Spinal cord (tissue), 9 donors: ENCODE measurements at regions not wholly inside any gene's neighbourhood (a gene's known extent, or its start where the extent isn't known, plus 50 kb on each side); places are given as distances from the start of the nearest gene placed in this dataset.

ENCODE experiments used
- DNase-seq, 6 donors: peaks; one replicate each; pipeline versions ENCODE4 v3.0.0 to v3.0.0-alpha.2; 2013 to 2015; ENCODE audit warnings: low spot score in 6 of 6, low read depth in 4 of 6
- H3K27ac ChIP-seq: one replicate; pipeline ENCODE4 v1.5.1; 2013; ENCODE audit warnings: low read depth, low read length, control low read depth
- H3K27me3 ChIP-seq: one replicate; pipeline ENCODE4 v1.6.1; 2013; ENCODE audit warnings: low read length; ENCODE audit not compliant: control insufficient read depth, insufficient read depth
- H3K36me3 ChIP-seq: one replicate; pipeline ENCODE4 v1.6.1; 2013; ENCODE audit warnings: low read length; ENCODE audit not compliant: control insufficient read depth, insufficient read depth
- H3K4me1 ChIP-seq: one replicate; pipeline ENCODE4 v1.6.1; 2013; ENCODE audit warnings: low read length; ENCODE audit not compliant: control insufficient read depth, insufficient read depth
- H3K4me3 ChIP-seq: one replicate; pipeline ENCODE4 v1.5.1; 2013; ENCODE audit warnings: low read depth, low read length, control low read depth
- H3K9me3 ChIP-seq: one replicate; pipeline ENCODE4 v1.6.1; 2013; ENCODE audit warnings: low read length; ENCODE audit not compliant: control insufficient read depth, insufficient read depth
- WGBS: methylation state at CpG from one replicate; pipeline ENCODE4 v1.1.5; 2013; ENCODE audit warnings: missing lambda C conversion rate; ENCODE audit not compliant: insufficient coverage; 5-methylcytosine and 5-hydroxymethylcytosine counted together
- donor health status: healthy.

- 83% methylated on average over 2 of the region's 3 CpGs for WGBS
- H3K27ac ChIP-seq = no peak overlapping the region
- no peaks in the 10 kb centered on the region for H3K27me3 ChIP-seq
- DNase-seq = no peak
- no peak overlapping the region for H3K4me3 ChIP-seq
- H3K9me3 ChIP-seq = no peaks in the 10 kb centered on the region
- H3K36me3 ChIP-seq = no peaks in the 10 kb centered on the region
- peaks cover 4% of the 10 kb centered on the region for H3K4me1 ChIP-seq
These were observed 355.8 kb upstream of the BOD1L1 start for GRCh38 chr4:13983189-13983790.

GRCh38 chr4:13984991-13985800 is 357.7 kb upstream of the BOD1L1 start:
- Histone ChIP-seq H3K27ac (no peak overlapping the region), H3K9me3 (no peaks in the 10 kb centered on the region), H3K36me3 (no peaks in the 10 kb centered on the region), H3K4me3 (no peak overlapping the region), H3K27me3 (no peaks in the 10 kb centered on the region), H3K4me1 (peaks cover 8% of the 10 kb centered on the region)
- peak in 2 of 6 donors; percentile 41 to 75 for DNase-seq
- 63% methylated on average over 2 of the region's 3 CpGs for WGBS

- no peak overlapping the region for H3K27ac ChIP-seq
- H3K36me3 ChIP-seq = no peaks in the 10 kb centered on the region
- peak in 1 of 6 donors; percentile 88 for DNase-seq
- 62% methylated on average over 3 of the region's 3 CpGs for WGBS
- no peak overlapping the region for H3K4me3 ChIP-seq
- H3K4me1 ChIP-seq = peaks cover 7% of the 10 kb centered on the region
- H3K27me3 ChIP-seq = no peaks in the 10 kb centered on the region
- H3K9me3 ChIP-seq = no peaks in the 10 kb centered on the region
These were observed 358.3 kb upstream of the BOD1L1 start for GRCh38 chr4:13985837-13986236.

- Histone ChIP-seq H3K36me3 (no peaks in the 10 kb centered on the region), H3K4me1 (peaks cover 8% of the 10 kb centered on the region), H3K27ac (no peak overlapping the region), H3K9me3 (no peaks in the 10 kb centered on the region), H3K27me3 (no peaks in the 10 kb centered on the region), H3K4me3 (no peak overlapping the region)
- WGBS = 74% methylated on average over 2 of the region's 4 CpGs
- peak in 1 of 6 donors; percentile 71 for DNase-seq
These were observed 359.0 kb upstream of the BOD1L1 start for GRCh38 chr4:13986548-13986947.

GRCh38 chr4:13988353-13989305 is 361.1 kb upstream of the BOD1L1 start:
- no peaks in the 10 kb centered on the region for H3K9me3 ChIP-seq
- H3K36me3 ChIP-seq = no peaks in the 10 kb centered on the region
- WGBS = 56% methylated on average over 1 of the region's 11 CpGs
- H3K27me3 ChIP-seq = no peaks in the 10 kb centered on the region
- peaks cover 8% of the 10 kb centered on the region for H3K4me1 ChIP-seq
- peak overlapping the region; percentile 55 for H3K27ac ChIP-seq
- DNase-seq = peak in 2 of 6 donors; percentile 41 to 77
- H3K4me3 ChIP-seq = no peak overlapping the region

GRCh38 chr4:13989501-13989900 is 362.0 kb upstream of the BOD1L1 start:
- no peak overlapping the region for H3K4me3 ChIP-seq
- DNase-seq = peak in 1 of 6 donors; percentile 26
- H3K27me3 ChIP-seq = no peaks in the 10 kb centered on the region
- H3K27ac ChIP-seq = peak overlapping the region; percentile 55
- no peaks in the 10 kb centered on the region for H3K9me3 ChIP-seq
- peaks cover 8% of the 10 kb centered on the region for H3K4me1 ChIP-seq
- H3K36me3 ChIP-seq = no peaks in the 10 kb centered on the region
- 31% methylated on average over 3 of the region's 6 CpGs for WGBS

GRCh38 chr4:13990596-13991589 is 363.4 kb upstream of the BOD1L1 start:
- Histone ChIP-seq H3K36me3 (no peaks in the 10 kb centered on the region), H3K4me1 (peaks cover 8% of the 10 kb centered on the region), H3K27ac (no peak overlapping the region), H3K27me3 (no peaks in the 10 kb centered on the region), H3K4me3 (no peak overlapping the region), H3K9me3 (no peaks in the 10 kb centered on the region)
- DNase-seq = peak in 2 of 6 donors; percentile 44 to 61
- 0% methylated on average over 3 of the region's 4 CpGs for WGBS

GRCh38 chr4:13992041-13992440 is 364.5 kb upstream of the BOD1L1 start:
- H3K4me1 ChIP-seq = peaks cover 8% of the 10 kb centered on the region
- H3K9me3 ChIP-seq = no peaks in the 10 kb centered on the region
- H3K36me3 ChIP-seq = no peaks in the 10 kb centered on the region
- no peaks in the 10 kb centered on the region for H3K27me3 ChIP-seq
- H3K27ac ChIP-seq = no peak overlapping the region
- 94% methylated on average over 1 of the region's 2 CpGs for WGBS
- DNase-seq = no peak
- no peak overlapping the region for H3K4me3 ChIP-seq
